ENCODE measurements at regions not wholly inside any gene's neighbourhood (a gene's known extent, or its start where the extent isn't known, plus 50 kb on each side); places are given as distances from the start of the nearest gene placed in this dataset.
A peak's percentile ranks its signal among the peaks of the same experiment; 100 is the strongest.
"Not testable (repeated sequence)": the region's sequence is repeated elsewhere in the genome, so short reads cannot be mapped to it uniquely, and the experiment has no call there.

- no peak for FAIRE-seq
- no peak for TF ChIP-seq POLR2A (IDR thresholded peaks at IDR 0.05; ENCODE audit: low read depth, low read length)
- DNase-seq (ENCODE audit: insufficient read length, low spot score), result no peak
Measured at GRCh38 chr3:194866236-194866635, 180.6 kb downstream of the FAM43A start.

GRCh38 chr3:194867270-194867983 is 181.7 kb downstream of the FAM43A start:
- no peak for TF ChIP-seq POLR2A (IDR thresholded peaks at IDR 0.05; ENCODE audit: low read depth, low read length)
- FAIRE-seq (no peak), DNase-seq (ENCODE audit: insufficient read length, low spot score) (no peak)

- no peak for TF ChIP-seq POLR2A (IDR thresholded peaks at IDR 0.05; ENCODE audit: low read depth, low read length)
- FAIRE-seq, result no peak
Measured at GRCh38 chr3:194868831-194869230, 183.1 kb downstream of the FAM43A start.

GRCh38 chr3:194869482-194870169 is 183.9 kb downstream of the FAM43A start:
- FAIRE-seq (peak; percentile 36), DNase-seq (ENCODE audit: insufficient read length, low spot score) (peak; percentile 70)
- TF ChIP-seq POLR2A (IDR thresholded peaks at IDR 0.05; ENCODE audit: low read depth, low read length), result no peak

More at GRCh38 chr3:194868831-194869230, 183.1 kb downstream of the FAM43A start:
- DNase-seq (ENCODE audit: insufficient read length, low spot score), result no peak

- FAIRE-seq, result peak; percentile 77
- DNase-seq (ENCODE audit: insufficient read length, low spot score), result peak; percentile 28
- no peak for TF ChIP-seq POLR2A (IDR thresholded peaks at IDR 0.05; ENCODE audit: low read depth, low read length)
Measured at GRCh38 chr3:194870394-194871110, 184.9 kb downstream of the FAM43A start.

GRCh38 chr3:194871143-194871863 is 185.6 kb downstream of the FAM43A start:
- FAIRE-seq (peak; percentile 84), DNase-seq (ENCODE audit: insufficient read length, low spot score) (peak; percentile 99)
- no peak for TF ChIP-seq POLR2A (IDR thresholded peaks at IDR 0.05; ENCODE audit: low read depth, low read length)

GRCh38 chr3:194871864-194872668 is 186.4 kb downstream of the FAM43A start:
- FAIRE-seq, result peak; percentile 20
- peak; percentile 33 for DNase-seq (ENCODE audit: insufficient read length, low spot score)

GRCh38 chr3:194872669-194872977 is 186.9 kb downstream of the FAM43A start:
- no peak for TF ChIP-seq POLR2A (IDR thresholded peaks at IDR 0.05; ENCODE audit: low read depth, low read length)
- DNase-seq (ENCODE audit: insufficient read length, low spot score) (no peak), FAIRE-seq (no peak)

More at GRCh38 chr3:194871864-194872668, 186.4 kb downstream of the FAM43A start:
- TF ChIP-seq POLR2A (IDR thresholded peaks at IDR 0.05; ENCODE audit: low read depth, low read length), result no peak

- DNase-seq (ENCODE audit: insufficient read length, low spot score); FAIRE-seq: not testable (repeated sequence)
Measured at GRCh38 chr3:194873474-194873873, 187.8 kb downstream of the FAM43A start.

GRCh38 chr3:194874206-194874605 is 188.5 kb downstream of the FAM43A start:
- DNase-seq (ENCODE audit: insufficient read length, low spot score) (no peak), FAIRE-seq (no peak)

GRCh38 chr3:194874783-194875182 is 189.1 kb downstream of the FAM43A start:
- no peak for TF ChIP-seq POLR2A (IDR thresholded peaks at IDR 0.05; ENCODE audit: low read depth, low read length)
- FAIRE-seq, result no peak
- DNase-seq (ENCODE audit: insufficient read length, low spot score), result no peak

More at GRCh38 chr3:194874206-194874605, 188.5 kb downstream of the FAM43A start:
- no peak for TF ChIP-seq POLR2A (IDR thresholded peaks at IDR 0.05; ENCODE audit: low read depth, low read length)

- no peak for FAIRE-seq
- no peak for DNase-seq (ENCODE audit: insufficient read length, low spot score)
- TF ChIP-seq POLR2A (IDR thresholded peaks at IDR 0.05; ENCODE audit: low read depth, low read length), result no peak
Measured at GRCh38 chr3:194875581-194876402, 190.1 kb downstream of the FAM43A start.
